ENCODE measurements at regions not wholly inside any gene's neighbourhood (a gene's known extent, or its start where the extent isn't known, plus 50 kb on each side); places are given as distances from the start of the nearest gene placed in this dataset.

GRCh38 chr10:83677795-83678194 is 461.5 kb upstream of the GHITM start:
- TF ChIP-seq, protein P1, sequence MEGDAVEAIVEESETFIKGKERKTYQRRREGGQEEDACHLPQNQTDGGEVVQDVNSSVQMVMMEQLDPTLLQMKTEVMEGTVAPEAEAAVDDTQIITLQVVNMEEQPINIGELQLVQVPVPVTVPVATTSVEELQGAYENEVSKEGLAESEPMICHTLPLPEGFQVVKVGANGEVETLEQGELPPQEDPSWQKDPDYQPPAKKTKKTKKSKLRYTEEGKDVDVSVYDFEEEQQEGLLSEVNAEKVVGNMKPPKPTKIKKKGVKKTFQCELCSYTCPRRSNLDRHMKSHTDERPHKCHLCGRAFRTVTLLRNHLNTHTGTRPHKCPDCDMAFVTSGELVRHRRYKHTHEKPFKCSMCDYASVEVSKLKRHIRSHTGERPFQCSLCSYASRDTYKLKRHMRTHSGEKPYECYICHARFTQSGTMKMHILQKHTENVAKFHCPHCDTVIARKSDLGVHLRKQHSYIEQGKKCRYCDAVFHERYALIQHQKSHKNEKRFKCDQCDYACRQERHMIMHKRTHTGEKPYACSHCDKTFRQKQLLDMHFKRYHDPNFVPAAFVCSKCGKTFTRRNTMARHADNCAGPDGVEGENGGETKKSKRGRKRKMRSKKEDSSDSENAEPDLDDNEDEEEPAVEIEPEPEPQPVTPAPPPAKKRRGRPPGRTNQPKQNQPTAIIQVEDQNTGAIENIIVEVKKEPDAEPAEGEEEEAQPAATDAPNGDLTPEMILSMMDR (IDR thresholded peaks at IDR 0.05) = no peak
- no peak for TF ChIP-seq POLR2A (IDR thresholded peaks at IDR 0.05)
- no peak overlapping the region for H3K27ac ChIP-seq
- H3K4me3 ChIP-seq (replicated peaks in 1 of 3) = no peak overlapping the region
- DNase-seq = peak in 1 of 2 donors; percentile 3
- H3K4me1 ChIP-seq = no peaks in the 10 kb centered on the region
- WGBS, 2 donors = 35 to 40% methylated on average over 4 of the region's 4 CpGs
- no peaks in the 10 kb centered on the region for H3K27me3 ChIP-seq
- intact Hi-C loops (cut with DNase I) = no loop called here
- no peaks in the 10 kb centered on the region for H3K36me3 ChIP-seq
- H3K9me3 ChIP-seq = no peaks in the 10 kb centered on the region

- H3K27ac ChIP-seq = no peak overlapping the region
- no peaks in the 10 kb centered on the region for H3K9me3 ChIP-seq
- no peak for DNase-seq
- no peak overlapping the region for H3K4me3 ChIP-seq (replicated peaks in 1 of 3)
- TF ChIP-seq, protein P1 (IDR thresholded peaks at IDR 0.05) = no peak
- TF ChIP-seq POLR2A (IDR thresholded peaks at IDR 0.05) = no peak
- intact Hi-C loops (cut with DNase I) = no loop called here
- H3K27me3 ChIP-seq = no peaks in the 10 kb centered on the region
- H3K4me1 ChIP-seq = no peaks in the 10 kb centered on the region
- 90 to 97% methylated on average over 3 of the region's 3 CpGs for WGBS, 2 donors
- no peaks in the 10 kb centered on the region for H3K36me3 ChIP-seq
These were observed 460.5 kb upstream of the GHITM start for GRCh38 chr10:83678850-83679249.

GRCh38 chr10:83680470-83680891 is 458.8 kb upstream of the GHITM start:
- no peaks in the 10 kb centered on the region for H3K9me3 ChIP-seq
- TF ChIP-seq, protein P1 (IDR thresholded peaks at IDR 0.05) = no peak
- TF ChIP-seq POLR2A (IDR thresholded peaks at IDR 0.05) = no peak
- H3K4me1 ChIP-seq = no peaks in the 10 kb centered on the region
- no peak overlapping the region for H3K4me3 ChIP-seq (replicated peaks in 1 of 3)
- H3K27ac ChIP-seq = no peak overlapping the region
- DNase-seq = no peak
- intact Hi-C loops (cut with DNase I) = no loop called here
- H3K36me3 ChIP-seq = no peaks in the 10 kb centered on the region
- no peaks in the 10 kb centered on the region for H3K27me3 ChIP-seq
- WGBS, 2 donors = 64 to 80% methylated on average over 7 of the region's 7 CpGs

DNA sequence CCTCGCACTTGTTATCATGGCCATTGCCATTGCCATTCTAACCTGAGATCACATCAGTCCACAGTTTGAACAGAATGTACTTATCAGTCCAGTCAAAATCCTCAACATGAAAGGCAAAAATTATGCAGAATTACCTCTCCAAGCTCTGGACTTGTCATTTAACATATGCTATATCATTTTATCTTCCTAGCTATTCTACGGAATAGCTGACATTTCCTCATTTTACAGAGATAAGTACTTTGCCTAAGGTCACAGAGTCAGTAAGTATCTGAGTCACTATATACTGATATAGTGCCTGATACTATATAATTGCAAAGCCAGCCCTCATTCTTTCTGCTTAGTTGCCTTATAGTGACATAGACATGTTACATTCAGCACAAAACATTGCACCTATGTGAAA is 456.9 kb upstream of the GHITM start:
- H3K4me1 ChIP-seq = peaks cover 0 to 4% of the 10 kb centered on the region in 2 donors
- H3K27me3 ChIP-seq = no peaks in the 10 kb centered on the region
- intact Hi-C loops (cut with DNase I) = no loop called here
- H3K36me3 ChIP-seq = no peaks in the 10 kb centered on the region
- 89 to 91% methylated on average over 2 of the region's 2 CpGs for WGBS, 2 donors
- no peak overlapping the region for H3K4me3 ChIP-seq (replicated peaks in 1 of 3)
- no peak for DNase-seq
- TF ChIP-seq, protein P1 (IDR thresholded peaks at IDR 0.05) = no peak
- TF ChIP-seq POLR2A (IDR thresholded peaks at IDR 0.05) = no peak
- no peaks in the 10 kb centered on the region for H3K9me3 ChIP-seq
- H3K27ac ChIP-seq = no peak overlapping the region

GRCh38 chr10:83685458-83685857 is 453.9 kb upstream of the GHITM start:
- TF ChIP-seq, protein P1 (IDR thresholded peaks at IDR 0.05) = no peak
- TF ChIP-seq POLR2A (IDR thresholded peaks at IDR 0.05) = no peak
- DNase-seq = no peak
- Histone ChIP-seq H3K36me3 (no peaks in the 10 kb centered on the region), H3K4me3 (replicated peaks in 1 of 3) (no peak overlapping the region), H3K27me3 (no peaks in the 10 kb centered on the region), H3K4me1 (peaks cover 0 to 4% of the 10 kb centered on the region in 2 donors), H3K9me3 (no peaks in the 10 kb centered on the region), H3K27ac (no peak overlapping the region)
- 45 to 61% methylated on average over 5 of the region's 5 CpGs for WGBS, 2 donors
- intact Hi-C loops (cut with DNase I) = no loop called here

All from thyroid gland (tissue), 4 donors.